AG04449 (cell line): ENCODE measurements at regions not wholly inside any gene's neighbourhood (a gene's known extent, or its start where the extent isn't known, plus 50 kb on each side); places are given as distances from the start of the nearest gene placed in this dataset.

Source experiments
- CTCF ChIA-PET: fragments of 350-600 bp; formaldehyde crosslinking; extraction: SDS; loops from one replicate; lab custom pipeline; 2021; ENCODE audit warnings: antibody characterized with exemption; lab: Yijun Ruan, JAX
- POLR2A ChIA-PET: fragments of 400-600, 350-600 bp; formaldehyde crosslinking; extraction: SDS; loops from one replicate; lab custom pipeline; 2020; ENCODE audit warnings: antibody characterized with exemption, inconsistent platforms; lab: Yijun Ruan, JAX
- DNase-seq: peaks from one replicate; pipeline ENCODE4 v3.0.0-alpha.2; 2010; ENCODE audit warnings: low read depth, low spot score
- H3K4me3 ChIP-seq: 2 replicates; pipeline ENCODE4 v1.5.1; 2011; ENCODE audit warnings: low read depth, mild to moderate bottlenecking, control low read depth, low read length
- TF ChIP-seq, protein P1 (sequence below): IDR thresholded peaks from one replicate; pipeline ENCODE4 v1.5.1; 2011; ENCODE audit warnings: mild to moderate bottlenecking, moderate library complexity, low read length, control low read depth, inconsistent platforms; ENCODE audit not compliant: insufficient read depth; ENCODE audit errors: missing control alignments

DNA sequence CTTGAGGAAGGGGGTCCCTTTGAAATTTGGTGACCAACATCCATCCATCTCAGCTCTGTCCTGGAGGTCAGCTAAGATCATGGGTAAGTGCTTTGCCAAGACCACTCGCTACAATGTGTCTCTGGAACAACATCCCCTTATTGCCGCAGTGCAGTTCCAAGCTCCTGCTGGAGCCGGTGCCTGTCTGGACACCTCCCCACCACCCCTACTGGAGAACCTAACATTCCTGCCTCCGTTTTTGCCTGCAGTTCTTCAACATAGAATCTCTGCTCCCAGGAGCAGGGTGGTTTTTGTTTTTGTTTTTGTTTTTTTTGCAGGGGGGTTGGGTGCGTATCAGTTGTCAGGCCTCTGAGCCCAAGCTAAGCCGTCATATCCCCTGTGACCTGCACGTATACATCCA is 51.2 kb upstream of the FXYD4 start:
- no peak overlapping the region for H3K4me3 ChIP-seq
- TF ChIP-seq, protein P1, sequence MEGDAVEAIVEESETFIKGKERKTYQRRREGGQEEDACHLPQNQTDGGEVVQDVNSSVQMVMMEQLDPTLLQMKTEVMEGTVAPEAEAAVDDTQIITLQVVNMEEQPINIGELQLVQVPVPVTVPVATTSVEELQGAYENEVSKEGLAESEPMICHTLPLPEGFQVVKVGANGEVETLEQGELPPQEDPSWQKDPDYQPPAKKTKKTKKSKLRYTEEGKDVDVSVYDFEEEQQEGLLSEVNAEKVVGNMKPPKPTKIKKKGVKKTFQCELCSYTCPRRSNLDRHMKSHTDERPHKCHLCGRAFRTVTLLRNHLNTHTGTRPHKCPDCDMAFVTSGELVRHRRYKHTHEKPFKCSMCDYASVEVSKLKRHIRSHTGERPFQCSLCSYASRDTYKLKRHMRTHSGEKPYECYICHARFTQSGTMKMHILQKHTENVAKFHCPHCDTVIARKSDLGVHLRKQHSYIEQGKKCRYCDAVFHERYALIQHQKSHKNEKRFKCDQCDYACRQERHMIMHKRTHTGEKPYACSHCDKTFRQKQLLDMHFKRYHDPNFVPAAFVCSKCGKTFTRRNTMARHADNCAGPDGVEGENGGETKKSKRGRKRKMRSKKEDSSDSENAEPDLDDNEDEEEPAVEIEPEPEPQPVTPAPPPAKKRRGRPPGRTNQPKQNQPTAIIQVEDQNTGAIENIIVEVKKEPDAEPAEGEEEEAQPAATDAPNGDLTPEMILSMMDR: no peak
- ChIA-PET POLR2A (no interaction called here), CTCF (no interaction called here)
- no peak for DNase-seq

DNA sequence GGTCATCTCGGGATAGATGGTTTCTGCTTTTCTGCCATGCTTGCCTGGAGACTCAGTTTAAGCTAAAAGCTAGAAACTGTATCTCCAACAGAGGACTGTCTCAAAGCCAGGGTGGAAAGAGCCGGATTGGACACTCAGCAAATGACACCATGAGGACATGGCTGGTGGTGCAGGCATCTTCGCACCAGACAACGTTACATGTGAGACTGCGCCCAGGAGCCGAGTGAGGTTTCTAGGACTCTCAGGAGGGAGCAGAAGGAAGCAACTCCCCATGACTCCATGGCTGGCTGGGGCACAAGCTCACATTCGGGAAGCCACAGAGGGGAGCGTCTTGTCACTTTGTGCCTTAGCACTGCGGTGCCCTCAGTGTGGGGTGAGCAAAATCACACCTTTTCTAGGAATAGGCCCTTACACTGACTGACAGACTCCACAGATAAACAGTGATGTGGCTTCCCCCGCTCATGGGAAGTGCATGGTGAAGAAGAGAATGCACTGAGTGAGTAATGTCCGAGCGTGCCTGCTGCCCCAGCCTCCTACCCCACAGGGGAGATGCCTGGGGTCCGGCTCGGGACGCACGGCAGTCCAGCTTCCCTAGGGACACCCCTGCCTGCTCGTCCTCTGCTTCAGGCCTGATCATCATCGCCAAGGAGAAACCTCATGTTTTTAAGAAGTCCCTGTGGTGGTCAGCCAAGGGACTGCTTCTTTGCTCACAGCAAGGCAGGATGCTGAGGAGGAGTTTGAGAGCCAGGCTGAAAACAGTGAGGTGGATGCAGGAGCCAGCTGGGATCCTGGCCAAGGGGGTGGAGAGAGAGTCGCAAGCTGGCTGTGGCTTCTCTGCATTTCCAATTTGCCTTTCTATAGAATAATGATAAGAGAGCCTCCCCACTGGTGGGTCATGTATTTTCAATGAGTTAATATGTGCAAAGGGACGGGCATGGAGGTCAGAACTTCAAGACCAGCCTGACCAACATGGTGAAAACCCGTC is 52.2 kb upstream of the FXYD4 start:
- no peak for DNase-seq
- TF ChIP-seq, protein P1: no peak
- no peak overlapping the region for H3K4me3 ChIP-seq
- CTCF ChIA-PET: interaction anchor here (1.1 to 1.3 kb wide), 2 partner anchors 9 to 34 kb away, joined by 3 to 4 read pairs; no protein-coding TSS in a partner anchor
- POLR2A ChIA-PET: no interaction called here

DNA sequence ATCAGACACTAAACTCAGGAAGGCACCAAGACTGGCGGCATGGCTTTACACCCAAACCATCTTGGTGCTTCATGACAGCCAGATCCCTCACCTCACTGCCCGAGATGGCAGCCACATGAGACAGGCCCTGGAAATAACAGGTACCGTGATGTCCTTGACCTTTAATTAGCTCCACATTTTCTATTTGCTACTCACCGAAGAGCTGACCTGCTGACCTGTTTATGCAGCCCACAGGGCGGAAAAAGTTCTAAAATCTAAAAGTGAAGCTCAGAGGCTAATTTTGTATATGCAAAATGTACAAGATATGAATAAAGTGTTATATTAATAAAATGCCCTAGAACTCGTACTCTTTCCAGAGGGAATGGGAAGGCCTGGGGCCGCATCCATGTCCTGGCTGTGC is 51.6 kb upstream of the RASGEF1A start:
- no peak overlapping the region for H3K4me3 ChIP-seq
- POLR2A ChIA-PET: no interaction called here
- DNase-seq: no peak
- CTCF ChIA-PET: interaction anchor here (1.1 to 1.3 kb wide), 2 partner anchors 10 to 35 kb away, joined by 3 to 4 read pairs; no protein-coding TSS in a partner anchor
- TF ChIP-seq, protein P1: no peak

DNA sequence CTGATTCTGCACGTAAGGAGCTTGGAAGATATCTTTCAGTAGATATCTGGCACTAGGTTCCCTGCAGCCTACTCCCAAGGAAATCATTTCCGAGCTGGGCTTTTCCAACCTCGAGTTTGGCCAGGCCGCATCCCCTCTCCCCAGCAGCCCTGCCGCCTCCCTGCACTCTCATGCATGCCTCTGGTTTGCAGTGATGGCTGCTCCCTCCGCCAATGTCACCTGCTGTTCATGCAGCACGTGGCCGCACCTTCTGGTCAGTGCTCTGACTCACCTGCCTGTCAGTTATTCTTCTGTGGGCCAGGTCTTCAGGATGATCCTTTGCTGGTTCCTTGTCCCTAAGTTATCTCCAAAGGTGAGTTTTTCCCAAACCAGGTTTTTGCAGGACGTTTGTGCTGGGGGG is 50.6 kb upstream of the RASGEF1A start:
- no peak for DNase-seq
- ChIA-PET POLR2A (no interaction called here), CTCF (no interaction called here)
- TF ChIP-seq, protein P1: no peak
- no peak overlapping the region for H3K4me3 ChIP-seq

DNA sequence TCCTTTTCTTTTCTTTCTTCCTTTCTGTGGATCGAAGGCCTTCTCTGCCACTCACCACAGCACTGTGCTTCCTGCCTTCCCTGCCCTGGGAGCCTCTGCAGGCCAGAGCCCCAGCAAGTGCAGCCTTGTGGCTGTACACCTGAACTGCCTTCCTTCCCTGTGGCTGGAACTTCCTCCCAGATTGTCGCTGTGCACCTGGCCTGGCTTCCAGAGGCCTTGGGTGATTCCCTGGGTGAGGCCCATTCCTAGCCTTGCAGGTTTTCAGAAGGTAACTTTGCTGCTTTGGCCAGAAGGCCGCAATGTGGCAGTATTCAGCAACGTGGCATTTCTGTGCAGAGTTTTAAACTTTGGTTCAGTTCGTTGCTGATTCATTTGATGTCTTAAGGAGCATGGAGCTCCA is 50.1 kb upstream of the RASGEF1A start:
- no peak overlapping the region for H3K4me3 ChIP-seq
- no peak for DNase-seq
- ChIA-PET POLR2A (no interaction called here), CTCF (no interaction called here)
- TF ChIP-seq, protein P1: no peak
